H1 (cell line): ENCODE measurements at regions not wholly inside any gene's neighbourhood (a gene's known extent, or its start where the extent isn't known, plus 50 kb on each side); places are given as distances from the start of the nearest gene placed in this dataset.

Source experiments
- ATF2 ChIP-seq: IDR thresholded peaks from 2 replicates; pipeline ENCODE4 v1.6.1; 2012; ENCODE audit warnings: low read length, inconsistent platforms
- ATF3 ChIP-seq: IDR thresholded peaks from 2 replicates; pipeline ENCODE4 v1.6.1; 2011; ENCODE audit warnings: low read depth, mild to moderate bottlenecking, low read length; ENCODE audit not compliant: insufficient read depth
- CTCF ChIP-seq, 3 experiments: IDR thresholded peaks; 1 replicate in 2 of 3; 2 replicates in 1 of 3; pipeline versions ENCODE4 v1.5.1 to v1.6.1; 2011; ENCODE audit warnings: low read length in 3 of 3, mild to moderate bottlenecking in 3 of 3, inconsistent platforms in 2 of 3, low read depth in 1 of 3, moderate library complexity in 1 of 3; ENCODE audit not compliant: insufficient read depth in 1 of 3; ENCODE audit errors: control extremely low read depth in 1 of 3
- GABPA ChIP-seq: IDR thresholded peaks from 2 replicates; pipeline ENCODE4 v1.6.1; 2011; ENCODE audit warnings: mild to moderate bottlenecking, low read length, moderate library complexity, borderline replicate concordance; ENCODE audit not compliant: insufficient read depth
- POLR2A ChIP-seq, 2 experiments: IDR thresholded peaks; 1 replicate in 1 of 2; 2 replicates in 1 of 2; pipeline ENCODE4 v1.6.1; 2011; ENCODE audit warnings: low read depth in 2 of 2, low read length in 2 of 2, mild to moderate bottlenecking in 2 of 2; ENCODE audit errors: control extremely low read depth in 1 of 2
- POU5F1 ChIP-seq: IDR thresholded peaks from 2 replicates; pipeline ENCODE4 v1.6.1; 2011; ENCODE audit warnings: low read depth, mild to moderate bottlenecking, low read length, moderate library complexity
- RNF2 ChIP-seq: fragments of 200-900, 300-1000 bp; sonication (generic); IDR thresholded peaks from 2 replicates; pipeline ENCODE4 v1.7.1; 2016; ENCODE audit warnings: borderline replicate concordance, low read depth, mild to moderate bottlenecking, antibody characterized with exemption, low read length; ENCODE audit not compliant: poor library complexity, severe bottlenecking; ENCODE audit errors: missing control alignments
- SIRT6 ChIP-seq: IDR thresholded peaks from one replicate; pipeline ENCODE4 v1.7.1; 2012; ENCODE audit warnings: low read length, inconsistent platforms
- SIX5 ChIP-seq: IDR thresholded peaks from 2 replicates; pipeline ENCODE4 v1.6.1; 2011; ENCODE audit warnings: mild to moderate bottlenecking, low read depth, low read length
- SP4 ChIP-seq: IDR thresholded peaks from 2 replicates; pipeline ENCODE4 v1.6.1; 2012; ENCODE audit warnings: low read length, inconsistent platforms
- SUZ12 ChIP-seq: fragments of 200-600 bp; sonication (generic); IDR thresholded peaks from 2 replicates; pipeline ENCODE4 v1.6.1; 2012; ENCODE audit warnings: mild to moderate bottlenecking, inconsistent platforms, low read length, moderate library complexity, mixed read lengths
- TBP ChIP-seq: IDR thresholded peaks from 2 replicates; pipeline ENCODE4 v1.6.1; 2011; ENCODE audit warnings: low read depth, low read length, improper control_type of control experiment
- TEAD4 ChIP-seq: IDR thresholded peaks from 2 replicates; pipeline ENCODE4 v1.6.1; 2012; ENCODE audit warnings: low read depth, low read length, inconsistent platforms, mixed read lengths
- YY1 ChIP-seq: IDR thresholded peaks from 2 replicates; pipeline ENCODE4 v1.6.1; 2011; ENCODE audit warnings: low read depth, mild to moderate bottlenecking, low read length

- no peak for TF ChIP-seq POU5F1
- no peak for TF ChIP-seq CTCF (IDR thresholded peaks at IDR 0.05; ENCODE audit: control extremely low read depth in 1 of 3, insufficient read depth in 1 of 3, low read depth in 1 of 3, low read length in 3 of 3)
- no peak for TF ChIP-seq SIX5
- TF ChIP-seq POLR2A (IDR thresholded peaks at IDR 0.05; ENCODE audit: control extremely low read depth in 1 of 2, low read depth in 2 of 2, low read length in 2 of 2) = no peak
- no peak for TF ChIP-seq SIRT6
- no peak for TF ChIP-seq ATF3
- TF ChIP-seq GABPA = no peak
- TF ChIP-seq TBP = no peak
- no peak for TF ChIP-seq YY1
- TF ChIP-seq RNF2 = no peak
- TF ChIP-seq ATF2 = no peak
- no peak for TF ChIP-seq TEAD4
- no peak for TF ChIP-seq SUZ12
- TF ChIP-seq SP4 = no peak
Observed at GRCh38 chr2:125756431-125756830, 899.5 kb upstream of the GYPC start.
